Muscle of leg (tissue), 3 donors: ENCODE measurements at regions not wholly inside any gene's neighbourhood (a gene's known extent, or its start where the extent isn't known, plus 50 kb on each side); places are given as distances from the start of the nearest gene placed in this dataset.

Source experiments
- DNase-seq: peaks from one replicate; pipeline ENCODE4 v3.0.0; 2013
- H3K27ac ChIP-seq: one replicate; pipeline ENCODE4 v1.5.1; 2013; ENCODE audit warnings: mild to moderate bottlenecking, low read length, control low read depth
- H3K27me3 ChIP-seq: one replicate; pipeline ENCODE4 v1.6.1; 2013; ENCODE audit warnings: low read length; ENCODE audit not compliant: control insufficient read depth, insufficient read depth
- H3K36me3 ChIP-seq: one replicate; pipeline ENCODE4 v1.6.1; 2013; ENCODE audit warnings: low read length; ENCODE audit not compliant: control insufficient read depth, insufficient read depth
- H3K4me1 ChIP-seq: one replicate; pipeline ENCODE4 v1.6.1; 2013; ENCODE audit warnings: low read length; ENCODE audit not compliant: control insufficient read depth, insufficient read depth
- H3K4me3 ChIP-seq: one replicate; pipeline ENCODE4 v1.5.1; 2013; ENCODE audit warnings: low read length, control low read depth
- H3K9me3 ChIP-seq: replicated peaks from 2 replicates; pipeline ENCODE4 v1.6.1; 2013; ENCODE audit warnings: low read depth, low read length; ENCODE audit not compliant: control insufficient read depth
- WGBS: methylation state at CpG from one replicate; pipeline ENCODE4 v1.1.5; 2013; ENCODE audit warnings: missing lambda C conversion rate; ENCODE audit not compliant: insufficient coverage; 5-methylcytosine and 5-hydroxymethylcytosine counted together

- H3K4me3 ChIP-seq = no peak overlapping the region
- DNase-seq = no peak
- H3K27me3 ChIP-seq = no peaks in the 10 kb centered on the region
- H3K27ac ChIP-seq = no peak overlapping the region
- no peaks in the 10 kb centered on the region for H3K4me1 ChIP-seq
- WGBS = no CpG with 5 or more reads among the region's 1 CpG
- no peaks in the 10 kb centered on the region for H3K36me3 ChIP-seq
- H3K9me3 ChIP-seq = no peaks in the 10 kb centered on the region
Observed at GRCh38 chr13:105414639-105415038, 1120.8 kb downstream of the EFNB2 start.

- Histone ChIP-seq H3K27ac (no peak overlapping the region), H3K4me3 (no peak overlapping the region), H3K4me1 (no peaks in the 10 kb centered on the region), H3K36me3 (no peaks in the 10 kb centered on the region), H3K9me3 (no peaks in the 10 kb centered on the region), H3K27me3 (no peaks in the 10 kb centered on the region)
- WGBS = no CpG with 5 or more reads among the region's 3 CpGs
- no peak for DNase-seq
Observed at GRCh38 chr13:105412171-105412570, 1123.3 kb downstream of the EFNB2 start.

- no peaks in the 10 kb centered on the region for H3K9me3 ChIP-seq
- 28% methylated on average over 9 of the region's 11 CpGs for WGBS
- no peak overlapping the region for H3K27ac ChIP-seq
- no peaks in the 10 kb centered on the region for H3K27me3 ChIP-seq
- no peak overlapping the region for H3K4me3 ChIP-seq
- no peaks in the 10 kb centered on the region for H3K4me1 ChIP-seq
- DNase-seq = peak; percentile 25
- no peaks in the 10 kb centered on the region for H3K36me3 ChIP-seq
Observed at GRCh38 chr13:105410602-105411001, 1124.9 kb downstream of the EFNB2 start.

GRCh38 chr13:105406551-105406950 is 1128.9 kb downstream of the EFNB2 start:
- no CpG with 5 or more reads among the region's 3 CpGs for WGBS

GRCh38 chr13:105403086-105403485 is 1132.4 kb downstream of the EFNB2 start:
- Histone ChIP-seq H3K9me3 (no peaks in the 10 kb centered on the region), H3K36me3 (no peaks in the 10 kb centered on the region), H3K4me3 (no peak overlapping the region), H3K27ac (no peak overlapping the region), H3K4me1 (no peaks in the 10 kb centered on the region), H3K27me3 (no peaks in the 10 kb centered on the region)
- DNase-seq = no peak

More at GRCh38 chr13:105406551-105406950, 1128.9 kb downstream of the EFNB2 start:
- H3K27ac ChIP-seq = no peak overlapping the region
- H3K4me3 ChIP-seq = no peak overlapping the region
- H3K27me3 ChIP-seq = no peaks in the 10 kb centered on the region
- H3K36me3 ChIP-seq = no peaks in the 10 kb centered on the region
- DNase-seq = no peak
- no peaks in the 10 kb centered on the region for H3K4me1 ChIP-seq
- no peaks in the 10 kb centered on the region for H3K9me3 ChIP-seq

- Histone ChIP-seq H3K9me3 (no peaks in the 10 kb centered on the region), H3K27me3 (no peaks in the 10 kb centered on the region), H3K4me1 (no peaks in the 10 kb centered on the region), H3K4me3 (no peak overlapping the region), H3K27ac (no peak overlapping the region), H3K36me3 (no peaks in the 10 kb centered on the region)
- 80% methylated on average over 1 of the region's 1 CpG for WGBS
- DNase-seq = no peak
Observed at GRCh38 chr13:105395041-105395440, 1140.4 kb downstream of the EFNB2 start.

GRCh38 chr13:105389373-105389772 is 1146.1 kb downstream of the EFNB2 start:
- Histone ChIP-seq H3K9me3 (no peaks in the 10 kb centered on the region), H3K4me1 (no peaks in the 10 kb centered on the region), H3K27me3 (no peaks in the 10 kb centered on the region), H3K36me3 (no peaks in the 10 kb centered on the region), H3K4me3 (no peak overlapping the region), H3K27ac (no peak overlapping the region)
- DNase-seq = no peak
- 100% methylated on average over 1 of the region's 2 CpGs for WGBS

GRCh38 chr13:105377452-105377851 is 1158.0 kb downstream of the EFNB2 start:
- H3K4me3 ChIP-seq = no peak overlapping the region
- H3K36me3 ChIP-seq = no peaks in the 10 kb centered on the region
- DNase-seq = no peak
- no peaks in the 10 kb centered on the region for H3K27me3 ChIP-seq
- 73% methylated on average over 4 of the region's 7 CpGs for WGBS
- H3K27ac ChIP-seq = no peak overlapping the region
- no peaks in the 10 kb centered on the region for H3K4me1 ChIP-seq
- H3K9me3 ChIP-seq = no peaks in the 10 kb centered on the region

GRCh38 chr13:105370011-105370650 is 1165.3 kb downstream of the EFNB2 start:
- no peaks in the 10 kb centered on the region for H3K9me3 ChIP-seq
- DNase-seq = no peak
- no peaks in the 10 kb centered on the region for H3K4me1 ChIP-seq
- no CpG with 5 or more reads among the region's 2 CpGs for WGBS
- no peak overlapping the region for H3K27ac ChIP-seq
- H3K4me3 ChIP-seq = no peak overlapping the region
- H3K36me3 ChIP-seq = no peaks in the 10 kb centered on the region
- no peaks in the 10 kb centered on the region for H3K27me3 ChIP-seq

- Histone ChIP-seq H3K36me3 (no peaks in the 10 kb centered on the region), H3K4me3 (no peak overlapping the region), H3K27me3 (no peaks in the 10 kb centered on the region), H3K9me3 (no peaks in the 10 kb centered on the region), H3K27ac (no peak overlapping the region), H3K4me1 (peaks cover 2% of the 10 kb centered on the region)
- WGBS = 94% methylated on average over 2 of the region's 4 CpGs
- no peak for DNase-seq
Observed at GRCh38 chr13:105368781-105369180, 1166.7 kb downstream of the EFNB2 start.

GRCh38 chr13:105365831-105366230 is 1169.6 kb downstream of the EFNB2 start:
- Histone ChIP-seq H3K9me3 (no peaks in the 10 kb centered on the region), H3K4me1 (peaks cover 5% of the 10 kb centered on the region), H3K4me3 (no peak overlapping the region), H3K36me3 (no peaks in the 10 kb centered on the region), H3K27me3 (no peaks in the 10 kb centered on the region), H3K27ac (no peak overlapping the region)
- no CpG with 5 or more reads among the region's 1 CpG for WGBS
- DNase-seq = peak; percentile 46
